ENCODE measurements at regions not wholly inside any gene's neighbourhood (a gene's known extent, or its start where the extent isn't known, plus 50 kb on each side); places are given as distances from the start of the nearest gene placed in this dataset.

DNA sequence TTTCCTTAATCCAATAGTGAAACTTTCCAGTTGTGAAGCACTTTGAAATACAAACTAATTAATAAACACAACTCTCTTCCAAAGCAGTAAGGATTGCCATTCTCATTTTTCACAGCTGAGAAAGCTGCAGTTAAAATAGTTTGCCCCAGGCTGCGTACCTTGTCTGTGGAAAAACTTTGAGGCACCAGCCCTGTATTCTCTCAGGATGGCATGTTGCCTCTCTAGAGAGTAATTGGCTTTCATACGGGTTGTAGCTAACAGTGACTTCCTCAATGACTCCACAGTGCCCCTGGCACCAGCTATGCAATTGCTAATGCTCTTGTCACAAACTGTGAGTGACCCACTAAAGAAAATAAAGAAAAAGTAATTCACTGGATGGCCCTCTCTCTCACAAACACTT lies 345.7 kb downstream of the MTX2 start:
- H3K9me3 ChIP-seq (ENCODE audit: control insufficient read depth, insufficient read depth, low read length) = no peaks in the 10 kb centered on the region
- DNase-seq (ENCODE audit: low read depth, low spot score) = no peak
- TF ChIP-seq, protein P1, sequence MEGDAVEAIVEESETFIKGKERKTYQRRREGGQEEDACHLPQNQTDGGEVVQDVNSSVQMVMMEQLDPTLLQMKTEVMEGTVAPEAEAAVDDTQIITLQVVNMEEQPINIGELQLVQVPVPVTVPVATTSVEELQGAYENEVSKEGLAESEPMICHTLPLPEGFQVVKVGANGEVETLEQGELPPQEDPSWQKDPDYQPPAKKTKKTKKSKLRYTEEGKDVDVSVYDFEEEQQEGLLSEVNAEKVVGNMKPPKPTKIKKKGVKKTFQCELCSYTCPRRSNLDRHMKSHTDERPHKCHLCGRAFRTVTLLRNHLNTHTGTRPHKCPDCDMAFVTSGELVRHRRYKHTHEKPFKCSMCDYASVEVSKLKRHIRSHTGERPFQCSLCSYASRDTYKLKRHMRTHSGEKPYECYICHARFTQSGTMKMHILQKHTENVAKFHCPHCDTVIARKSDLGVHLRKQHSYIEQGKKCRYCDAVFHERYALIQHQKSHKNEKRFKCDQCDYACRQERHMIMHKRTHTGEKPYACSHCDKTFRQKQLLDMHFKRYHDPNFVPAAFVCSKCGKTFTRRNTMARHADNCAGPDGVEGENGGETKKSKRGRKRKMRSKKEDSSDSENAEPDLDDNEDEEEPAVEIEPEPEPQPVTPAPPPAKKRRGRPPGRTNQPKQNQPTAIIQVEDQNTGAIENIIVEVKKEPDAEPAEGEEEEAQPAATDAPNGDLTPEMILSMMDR (IDR thresholded peaks at IDR 0.05; ENCODE audit: low read depth, low read length) = no peak
- no peak overlapping the region for H3K4me3 ChIP-seq (ENCODE audit: low read depth, low read length)
- H3K27ac ChIP-seq (ENCODE audit: low read depth, low read length) = no peak overlapping the region
- peaks cover 2% of the 10 kb centered on the region for H3K27me3 ChIP-seq (ENCODE audit: control insufficient read depth, insufficient read depth, low read length)
- CTCF ChIA-PET = interaction anchor here (1.1 to 1.4 kb wide), 2 partner anchors 60 to 160 kb away, joined by 3 to 4 read pairs; no protein-coding TSS in a partner anchor
- POLR2A ChIA-PET = no interaction called here

DNA sequence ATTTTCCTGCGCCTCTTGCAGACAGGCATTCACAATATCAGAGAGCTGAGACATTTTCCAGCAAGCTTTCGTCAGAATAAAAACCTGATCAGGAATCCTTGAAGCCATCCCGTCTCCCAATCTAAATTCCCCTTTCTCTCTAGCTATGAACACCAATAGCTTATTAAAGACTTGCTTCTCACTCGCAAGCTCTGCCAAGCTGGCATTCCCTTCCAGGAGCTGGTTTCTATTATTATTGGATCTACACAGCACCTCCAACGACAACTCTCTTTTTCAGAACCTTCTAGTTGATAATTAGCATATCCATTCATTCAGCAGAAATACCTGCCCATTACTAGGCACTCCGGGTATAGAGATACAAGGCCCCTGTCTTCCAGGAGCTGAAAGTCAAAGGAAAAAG lies 350.3 kb downstream of the MTX2 start:
- TF ChIP-seq, protein P1 (IDR thresholded peaks at IDR 0.05; ENCODE audit: low read depth, low read length) = no peak
- Histone ChIP-seq H3K9me3 (ENCODE audit: control insufficient read depth, insufficient read depth, low read length) (no peaks in the 10 kb centered on the region), H3K4me3 (ENCODE audit: low read depth, low read length) (no peak overlapping the region), H3K27me3 (ENCODE audit: control insufficient read depth, insufficient read depth, low read length) (no peaks in the 10 kb centered on the region), H3K27ac (ENCODE audit: low read depth, low read length) (no peak overlapping the region)
- no peak for DNase-seq (ENCODE audit: low read depth, low spot score)
- ChIA-PET CTCF (interaction anchor here (0.6 to 1.6 kb wide), 3 partner anchors 18 to 65 kb away, joined by 3 to 5 read pairs (median 3); no protein-coding TSS in a partner anchor), POLR2A (interaction anchor here (0.6 kb wide), 1 partner anchor 46 kb away, joined by 3 read pairs; no protein-coding TSS in a partner anchor)

DNA sequence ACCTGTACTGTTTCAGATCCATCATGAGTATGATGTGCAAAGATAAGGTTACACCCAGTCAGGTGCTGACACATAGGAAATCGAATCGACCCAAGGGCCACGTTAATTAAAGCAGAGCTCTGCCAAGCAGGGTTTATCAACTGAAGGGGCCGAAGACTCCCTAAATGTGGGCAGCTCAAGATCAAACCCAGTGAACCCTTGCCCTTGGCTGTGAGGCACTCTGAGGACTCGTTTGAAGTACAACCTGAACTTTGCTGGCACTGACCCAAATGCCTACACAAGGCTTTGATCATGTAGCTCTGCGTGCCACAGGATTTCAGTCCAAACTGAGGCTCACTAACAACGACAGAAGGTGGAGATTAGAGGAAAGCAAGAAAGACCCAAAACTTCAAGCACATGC lies 352.1 kb downstream of the MTX2 start:
- no peaks in the 10 kb centered on the region for H3K9me3 ChIP-seq (ENCODE audit: control insufficient read depth, insufficient read depth, low read length)
- no peak overlapping the region for H3K27ac ChIP-seq (ENCODE audit: low read depth, low read length)
- H3K27me3 ChIP-seq (ENCODE audit: control insufficient read depth, insufficient read depth, low read length) = no peaks in the 10 kb centered on the region
- TF ChIP-seq, protein P1 (IDR thresholded peaks at IDR 0.05; ENCODE audit: low read depth, low read length) = no peak
- no peak for DNase-seq (ENCODE audit: low read depth, low spot score)
- no peak overlapping the region for H3K4me3 ChIP-seq (ENCODE audit: low read depth, low read length)
- POLR2A ChIA-PET = no interaction called here
- CTCF ChIA-PET = interaction anchor here (0.6 to 2.0 kb wide), 2 partner anchors 67 to 481 kb away, joined by 3 to 6 read pairs; no protein-coding TSS in a partner anchor

DNA sequence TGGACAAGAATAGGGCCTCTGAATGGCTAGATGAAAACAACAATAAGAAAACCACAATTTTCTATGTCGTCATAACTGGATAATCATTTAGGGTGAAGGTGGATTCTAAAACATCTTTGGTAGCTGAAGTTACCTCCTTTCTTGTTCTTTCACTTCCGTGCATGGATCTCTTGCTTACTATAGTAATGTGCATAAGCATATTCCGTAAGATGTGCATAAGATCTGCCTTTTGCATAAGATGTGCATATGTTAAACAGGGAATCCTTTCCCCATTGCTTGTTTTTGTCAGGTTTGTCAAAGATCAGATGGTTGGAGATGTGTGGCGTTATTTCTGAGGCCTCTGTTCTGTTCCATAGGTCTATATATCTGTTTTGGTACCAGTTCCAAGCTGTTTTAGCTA lies 353.6 kb downstream of the MTX2 start:
- ChIA-PET CTCF (interaction anchor here (0.7 to 2.0 kb wide), 2 partner anchors 29 to 68 kb away, joined by 4 to 6 read pairs; no protein-coding TSS in a partner anchor), POLR2A (no interaction called here)
- no peaks in the 10 kb centered on the region for H3K27me3 ChIP-seq (ENCODE audit: control insufficient read depth, insufficient read depth, low read length)
- no peak overlapping the region for H3K4me3 ChIP-seq (ENCODE audit: low read depth, low read length)
- H3K9me3 ChIP-seq (ENCODE audit: control insufficient read depth, insufficient read depth, low read length) = no peaks in the 10 kb centered on the region
- no peak overlapping the region for H3K27ac ChIP-seq (ENCODE audit: low read depth, low read length)
- TF ChIP-seq, protein P1 (IDR thresholded peaks at IDR 0.05; ENCODE audit: low read depth, low read length) = no peak
- no peak for DNase-seq (ENCODE audit: low read depth, low spot score)

DNA sequence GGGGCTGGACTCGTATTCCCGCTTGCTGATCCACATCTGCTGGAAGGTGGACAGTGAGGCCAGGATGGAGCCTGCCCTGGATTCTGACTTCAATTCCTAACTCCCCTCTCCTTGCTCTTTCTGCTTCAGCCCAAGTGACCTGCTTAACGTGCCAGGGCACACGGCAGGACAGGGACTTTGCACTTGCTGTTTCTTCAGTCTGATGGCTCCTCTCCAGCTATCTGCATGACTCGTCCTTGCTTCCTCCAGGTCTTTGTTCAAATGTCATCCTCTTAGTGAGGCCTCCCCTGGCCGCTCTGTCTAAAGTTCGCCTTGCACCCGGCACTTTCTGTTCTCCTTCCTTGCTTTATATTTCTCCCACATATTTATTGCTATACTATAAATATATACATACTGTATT lies 357.6 kb downstream of the MTX2 start:
- no peak for DNase-seq (ENCODE audit: low read depth, low spot score)
- POLR2A ChIA-PET = no interaction called here
- Histone ChIP-seq H3K9me3 (ENCODE audit: control insufficient read depth, insufficient read depth, low read length) (no peaks in the 10 kb centered on the region), H3K4me3 (ENCODE audit: low read depth, low read length) (no peak overlapping the region), H3K27me3 (ENCODE audit: control insufficient read depth, insufficient read depth, low read length) (peaks cover 2% of the 10 kb centered on the region), H3K27ac (ENCODE audit: low read depth, low read length) (no peak overlapping the region)
- CTCF ChIA-PET = interaction anchor here (0.9 kb wide), 1 partner anchor 73 kb away, joined by 3 read pairs; no protein-coding TSS in a partner anchor
- TF ChIP-seq, protein P1 (IDR thresholded peaks at IDR 0.05; ENCODE audit: low read depth, low read length) = no peak

All from AG04450 (cell line).